Panc1 (cell line): ENCODE measurements at regions not wholly inside any gene's neighbourhood (a gene's known extent, or its start where the extent isn't known, plus 50 kb on each side); places are given as distances from the start of the nearest gene placed in this dataset.

Experiments used
- CTCF ChIP-seq: fragments of 450-650 bp; IDR thresholded peaks from 2 replicates; pipeline ENCODE4 v1.5.1; 2017; ENCODE audit warnings: mild to moderate bottlenecking
- SIN3A ChIP-seq: IDR thresholded peaks from 2 replicates; pipeline ENCODE4 v1.6.1; 2012; ENCODE audit warnings: low read depth, mild to moderate bottlenecking, low read length, moderate library complexity, borderline replicate concordance; ENCODE audit not compliant: insufficient read depth

GRCh38 chr1:221306239-221306638, 427.0 kb downstream of the HLX start:
- no peak for TF ChIP-seq CTCF
- TF ChIP-seq SIN3A, result no peak
